ENCODE measurements at regions not wholly inside any gene's neighbourhood (a gene's known extent, or its start where the extent isn't known, plus 50 kb on each side); places are given as distances from the start of the nearest gene placed in this dataset.
"Not testable (repeated sequence)": the region's sequence is repeated elsewhere in the genome, so short reads cannot be mapped to it uniquely, and the experiment has no call there.

DNA sequence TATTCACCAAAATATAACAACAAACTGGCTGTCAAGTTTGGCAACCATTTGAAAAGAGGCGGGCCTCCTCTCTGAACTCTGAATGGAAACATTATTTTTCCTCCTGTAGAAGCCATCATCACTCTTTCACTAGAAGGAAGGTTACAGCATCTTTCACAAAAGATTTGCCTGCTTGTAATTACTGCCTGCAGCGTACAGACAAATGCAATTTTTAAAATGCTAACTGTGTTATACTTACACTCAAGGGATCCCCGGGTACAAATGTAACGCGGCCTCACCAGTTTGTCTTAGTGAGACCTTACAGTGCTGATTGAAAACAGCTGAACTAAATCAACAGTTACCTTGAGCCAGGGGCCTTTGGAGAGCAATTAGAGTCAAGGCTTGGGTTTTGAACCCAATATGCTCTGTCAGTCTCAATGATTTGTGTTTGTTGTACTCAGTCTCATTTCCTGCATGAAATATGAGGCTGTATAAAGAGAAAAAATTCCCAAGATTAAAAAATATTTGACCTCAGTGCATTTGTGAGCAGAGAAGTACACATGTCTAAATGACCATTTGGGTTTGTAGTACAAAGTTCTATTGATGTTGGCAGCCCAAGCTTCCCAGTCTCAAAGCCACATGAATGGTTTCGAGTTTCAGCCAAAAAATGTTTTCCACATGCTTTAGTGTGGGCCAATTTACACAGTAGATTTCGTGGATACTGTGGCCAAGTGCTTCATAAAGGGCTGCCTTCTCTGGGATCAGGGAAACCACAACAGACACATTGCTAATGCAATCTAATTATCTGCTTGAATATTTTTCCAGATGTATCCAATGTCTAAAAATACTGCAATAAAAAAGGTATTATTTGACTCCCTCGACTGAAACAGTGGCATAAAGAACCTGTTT lies 500.0 kb downstream of the SPATA31D1 start:
- in situ Hi-C loops (cut with HindIII; ENCODE audit: low pct_unique_long_range_greater_than_20kb, low sequenced_read_pairs): no loop called here

GRCh38 chr9:82489201-82489821 lies 500.7 kb downstream of the SPATA31D1 start:
- in situ Hi-C loops (cut with HindIII; ENCODE audit: low pct_unique_long_range_greater_than_20kb, low sequenced_read_pairs): no loop called here
- DNase-seq (ENCODE audit: low read depth, low spot score): no peak

More for the DNA sequence above, 500.0 kb downstream of the SPATA31D1 start:
- peak; percentile 98 for DNase-seq (ENCODE audit: low read depth, low spot score)

- peak; percentile 60 for DNase-seq (ENCODE audit: low read depth, low spot score)
- in situ Hi-C loops (cut with HindIII; ENCODE audit: low pct_unique_long_range_greater_than_20kb, low sequenced_read_pairs): no loop called here
Measured at GRCh38 chr9:82490019-82490499, 501.5 kb downstream of the SPATA31D1 start.

DNA sequence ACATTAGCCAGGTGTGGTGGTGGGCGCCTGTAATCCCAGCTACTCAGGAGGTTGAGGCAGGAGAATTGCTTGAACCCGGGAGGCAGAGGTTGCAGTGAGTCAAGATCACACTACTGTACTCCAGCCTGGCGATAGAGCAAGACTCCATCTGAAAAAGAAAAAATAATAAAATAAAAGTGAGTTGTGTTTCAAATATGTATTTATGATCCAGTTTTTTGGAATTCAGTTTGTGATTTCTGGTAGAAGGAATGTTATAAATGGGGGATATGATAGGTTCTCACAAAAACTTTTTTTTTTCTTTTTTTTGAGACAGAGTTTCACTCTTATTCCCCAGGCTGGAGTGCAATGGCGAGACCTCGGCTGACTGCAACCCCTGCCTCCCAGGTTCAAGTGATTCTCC lies 502.2 kb downstream of the SPATA31D1 start:
- DNase-seq (ENCODE audit: low read depth, low spot score); in situ Hi-C loops (cut with HindIII; ENCODE audit: low pct_unique_long_range_greater_than_20kb, low sequenced_read_pairs): not testable (repeated sequence)

GRCh38 chr9:82491604-82492003 lies 503.0 kb downstream of the SPATA31D1 start:
- no peak for DNase-seq (ENCODE audit: low read depth, low spot score)
- in situ Hi-C loops (cut with HindIII; ENCODE audit: low pct_unique_long_range_greater_than_20kb, low sequenced_read_pairs): no loop called here

GRCh38 chr9:82492274-82492673 lies 503.7 kb downstream of the SPATA31D1 start:
- DNase-seq (ENCODE audit: low read depth, low spot score): no peak
- in situ Hi-C loops (cut with HindIII; ENCODE audit: low pct_unique_long_range_greater_than_20kb, low sequenced_read_pairs): no loop called here

DNA sequence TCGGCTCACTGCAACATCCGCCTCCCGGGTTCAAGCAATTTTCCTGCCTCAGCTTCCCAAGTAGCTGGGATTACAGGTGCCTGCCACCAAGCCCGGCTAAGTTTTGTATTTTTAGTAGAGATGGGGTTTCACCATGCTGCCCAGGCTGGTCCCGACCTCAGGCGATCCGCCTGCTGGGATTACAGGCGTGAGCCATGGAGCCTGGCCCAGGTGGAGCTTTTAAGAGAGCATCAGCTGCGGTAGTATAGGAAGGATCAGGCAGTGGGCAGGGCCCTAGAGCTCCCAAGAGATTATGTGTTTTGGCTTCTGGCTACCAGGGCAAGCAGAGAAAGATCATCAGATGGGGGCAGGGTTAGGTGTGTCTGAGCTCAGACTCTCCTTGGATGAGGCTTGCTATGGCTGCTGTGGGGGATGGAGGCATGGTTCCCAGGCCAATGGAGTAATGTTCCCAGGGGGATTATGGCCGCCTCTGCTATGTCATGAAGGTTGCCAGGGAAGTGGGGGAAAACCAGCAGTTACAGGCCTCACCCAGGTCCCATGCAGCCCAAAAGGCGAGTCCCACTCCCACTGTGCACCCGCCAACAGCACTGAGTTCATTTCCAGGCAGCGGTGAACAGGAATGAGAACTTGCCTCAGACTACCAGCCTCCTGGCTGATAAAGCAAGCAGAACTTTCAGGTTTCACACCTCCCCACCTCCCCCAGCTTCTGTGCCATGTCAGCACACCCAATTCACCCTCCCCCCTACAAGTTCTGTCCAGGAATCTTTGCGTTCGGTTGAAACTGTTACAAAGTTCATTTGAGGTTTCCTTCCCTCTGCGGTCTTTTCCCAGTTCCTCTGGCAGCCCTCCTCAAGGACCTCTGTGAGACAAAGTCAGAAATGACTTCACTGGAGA lies 507.6 kb downstream of the SPATA31D1 start:
- no peak for DNase-seq (ENCODE audit: low read depth, low spot score)
- in situ Hi-C loops (cut with HindIII; ENCODE audit: low pct_unique_long_range_greater_than_20kb, low sequenced_read_pairs): no loop called here

DNA sequence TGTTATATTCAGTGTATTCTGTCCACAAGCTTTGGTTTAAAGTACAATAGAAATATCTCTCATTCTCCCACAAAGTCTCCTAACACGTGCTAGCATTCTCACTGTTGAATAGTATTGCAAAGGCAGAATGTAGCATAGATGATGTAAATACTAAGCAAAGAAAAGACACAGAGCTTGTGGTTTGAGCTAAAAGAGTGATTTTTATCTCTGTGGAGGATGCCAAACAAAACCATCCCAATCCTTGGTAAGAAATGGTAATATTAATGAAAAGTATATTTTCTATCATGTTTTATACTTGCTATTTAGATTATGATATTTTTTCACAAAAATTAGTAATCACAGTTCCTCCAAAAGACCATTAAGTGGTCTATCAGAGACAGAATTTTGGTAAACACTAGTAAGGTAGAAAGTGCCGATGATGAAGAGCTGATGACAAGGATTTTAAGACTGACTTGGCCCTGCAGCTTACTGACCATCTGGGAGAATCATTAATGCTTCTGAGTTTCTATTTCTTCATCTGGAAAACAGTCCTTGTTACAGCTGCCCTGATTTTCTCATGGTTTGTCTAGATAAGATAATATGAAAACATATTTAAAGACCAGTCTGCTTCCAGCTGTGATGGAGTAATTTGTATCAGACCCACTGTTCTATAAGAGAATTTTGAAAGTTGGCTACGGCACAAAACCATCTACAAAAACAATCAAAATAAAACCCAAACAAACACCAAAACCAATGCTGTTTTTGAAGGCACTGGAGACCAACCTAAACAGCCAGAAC lies 510.2 kb downstream of the SPATA31D1 start:
- no peak for DNase-seq (ENCODE audit: low read depth, low spot score)
- in situ Hi-C loops (cut with HindIII; ENCODE audit: low pct_unique_long_range_greater_than_20kb, low sequenced_read_pairs): no loop called here

- in situ Hi-C loops (cut with HindIII; ENCODE audit: low pct_unique_long_range_greater_than_20kb, low sequenced_read_pairs): no loop called here
- DNase-seq (ENCODE audit: low read depth, low spot score): no peak
Measured at GRCh38 chr9:82499337-82499736, 510.8 kb downstream of the SPATA31D1 start.

DNA sequence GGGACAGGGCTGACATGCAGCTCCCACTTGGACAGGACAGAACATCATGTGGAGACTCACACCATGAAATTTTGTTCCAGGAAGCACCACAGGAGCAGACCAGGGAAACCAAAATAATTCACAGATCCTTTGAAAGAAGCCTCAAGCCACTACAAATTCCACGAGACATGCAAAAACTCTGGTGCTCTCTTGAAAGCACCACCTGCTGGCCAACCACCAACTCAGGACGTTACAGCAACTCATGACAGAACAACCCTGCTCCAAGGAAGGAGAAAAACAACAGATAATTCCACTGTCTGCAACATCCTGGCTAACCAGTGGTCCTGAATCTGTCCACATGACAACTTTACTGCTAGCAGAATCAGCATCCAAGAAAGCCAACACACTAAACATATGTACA lies 516.0 kb downstream of the SPATA31D1 start:
- in situ Hi-C loops (cut with HindIII; ENCODE audit: low pct_unique_long_range_greater_than_20kb, low sequenced_read_pairs): no loop called here

DNA sequence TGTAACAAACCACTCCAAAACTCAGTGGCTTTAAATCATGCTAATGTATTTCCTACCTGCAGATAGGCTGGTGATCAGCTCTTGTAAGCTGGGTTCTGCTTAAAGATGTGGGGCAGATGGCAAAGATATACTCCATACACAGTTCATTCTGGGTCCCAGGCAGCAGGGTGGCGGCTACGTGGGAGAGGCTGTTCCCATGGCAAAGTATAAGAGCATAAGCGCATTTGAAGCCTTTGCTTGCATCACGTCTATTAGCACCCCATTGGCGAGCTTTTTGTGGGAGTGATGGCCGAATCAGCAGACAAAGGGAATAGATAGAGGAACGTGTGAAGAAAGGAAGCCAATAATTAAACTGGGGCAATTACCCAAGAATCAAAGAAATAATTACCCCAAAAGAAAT lies 523.1 kb downstream of the SPATA31D1 start:
- in situ Hi-C loops (cut with HindIII; ENCODE audit: low pct_unique_long_range_greater_than_20kb, low sequenced_read_pairs): no loop called here
- DNase-seq (ENCODE audit: low read depth, low spot score): no peak

More for the DNA sequence above, 516.0 kb downstream of the SPATA31D1 start:
- peak; percentile 11 for DNase-seq (ENCODE audit: low read depth, low spot score)

- in situ Hi-C loops (cut with HindIII; ENCODE audit: low pct_unique_long_range_greater_than_20kb, low sequenced_read_pairs): no loop called here
- no peak for DNase-seq (ENCODE audit: low read depth, low spot score)
Measured at GRCh38 chr9:82512728-82513127, 524.2 kb downstream of the SPATA31D1 start.

DNA sequence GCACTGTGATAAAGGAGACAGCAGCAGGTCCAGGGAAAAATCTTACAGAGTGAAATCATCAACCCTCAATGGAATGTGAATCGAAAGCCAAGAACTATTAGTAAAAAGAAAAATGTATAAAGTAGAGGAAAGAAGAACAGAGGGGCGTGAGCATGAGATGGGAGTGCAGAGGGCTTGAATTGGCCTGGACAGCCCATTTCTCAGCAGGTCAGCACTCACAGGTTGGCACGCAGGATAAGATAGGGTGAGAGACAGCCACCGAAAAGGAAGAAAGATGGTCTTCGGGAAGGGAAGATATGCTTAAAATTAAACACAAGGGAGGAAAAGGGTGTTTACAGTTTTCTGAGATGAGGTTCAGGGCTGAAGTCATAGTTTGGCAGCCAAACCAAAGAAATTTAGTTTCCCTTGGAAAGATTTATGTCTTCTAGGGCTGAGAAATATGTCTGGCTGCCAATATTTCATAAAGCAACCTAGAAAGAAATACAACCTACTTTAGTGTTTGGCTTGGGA lies 524.7 kb downstream of the SPATA31D1 start:
- DNase-seq (ENCODE audit: low read depth, low spot score): no peak
- in situ Hi-C loops (cut with HindIII; ENCODE audit: low pct_unique_long_range_greater_than_20kb, low sequenced_read_pairs): no loop called here

DNA sequence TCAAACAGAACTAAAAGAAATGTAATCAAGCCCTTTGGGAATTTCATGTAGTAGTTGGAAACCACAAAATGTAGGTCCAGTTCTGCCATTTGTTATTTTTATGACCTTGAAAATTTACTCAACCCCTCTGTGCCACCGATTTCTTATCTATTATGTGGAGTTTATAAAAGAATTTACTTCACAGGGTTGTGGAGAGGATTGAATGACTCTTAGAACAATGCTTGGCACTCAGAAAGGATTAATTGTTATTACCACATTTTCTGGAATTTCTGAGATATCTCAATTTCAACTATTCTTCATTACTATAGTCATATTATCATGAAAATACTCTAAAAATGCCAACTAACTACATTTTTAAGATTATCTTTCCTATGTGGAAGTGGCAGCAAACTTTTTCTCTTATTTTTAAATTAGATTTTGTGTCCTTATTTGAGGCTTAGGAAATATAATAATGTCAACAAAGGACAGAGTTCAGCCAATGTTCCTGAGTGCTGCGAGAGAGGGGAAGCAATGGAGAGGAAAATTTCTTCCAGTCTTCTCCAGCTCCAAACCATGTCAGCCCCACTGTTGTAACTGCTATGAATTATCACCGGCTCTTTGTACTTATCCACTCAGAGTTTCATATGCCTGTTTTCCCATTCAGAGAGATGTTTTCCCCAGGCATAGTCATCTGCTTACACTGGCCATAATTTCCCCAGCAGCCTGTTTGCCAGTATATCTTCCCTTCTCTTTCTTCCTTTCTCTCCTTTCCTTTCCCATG lies 525.6 kb downstream of the SPATA31D1 start:
- in situ Hi-C loops (cut with HindIII; ENCODE audit: low pct_unique_long_range_greater_than_20kb, low sequenced_read_pairs): no loop called here
- DNase-seq (ENCODE audit: low read depth, low spot score): no peak

GRCh38 chr9:82518868-82519267 lies 530.3 kb downstream of the SPATA31D1 start:
- no peak for DNase-seq (ENCODE audit: low read depth, low spot score)
- in situ Hi-C loops (cut with HindIII; ENCODE audit: low pct_unique_long_range_greater_than_20kb, low sequenced_read_pairs): no loop called here

- DNase-seq (ENCODE audit: low read depth, low spot score): no peak
Measured at GRCh38 chr9:82519332-82519731, 530.8 kb downstream of the SPATA31D1 start.

More at GRCh38 chr9:82519332-82519731, 530.8 kb downstream of the SPATA31D1 start:
- in situ Hi-C loops (cut with HindIII; ENCODE audit: low pct_unique_long_range_greater_than_20kb, low sequenced_read_pairs): no loop called here
